OCI-LY3 (cell line): ENCODE measurements at regions not wholly inside any gene's neighbourhood (a gene's known extent, or its start where the extent isn't known, plus 50 kb on each side); places are given as distances from the start of the nearest gene placed in this dataset.
A peak's percentile ranks its signal among the peaks of the same experiment; 100 is the strongest.

ENCODE experiments used
- H2AFZ ChIP-seq: fragments of 200-600, 300-600 bp; shearing (Covaris generic); 2 replicates; pipeline ENCODE4 v1.6.0; 2014; ENCODE audit warnings: antibody characterized with exemption, low read depth, low read length
- H3K27ac ChIP-seq: fragments of 200-600, 300-600 bp; sonication (generic); 2 replicates; pipeline ENCODE4 v1.5.1; 2014; ENCODE audit warnings: mild to moderate bottlenecking, low read length, moderate library complexity, mixed read lengths
- H3K27me3 ChIP-seq: fragments of 200-600, 300-600 bp; sonication (generic); 2 replicates; pipeline ENCODE4 v1.6.1; 2014; ENCODE audit warnings: low read depth, low read length, mixed read lengths
- H3K36me3 ChIP-seq: fragments of 200-600, 300-600 bp; sonication (generic); replicated peaks from 2 replicates; pipeline ENCODE3; 2014; ENCODE audit warnings: low read depth, low read length, mixed read lengths
- H3K4me1 ChIP-seq: fragments of 300-600, 200-600 bp; sonication (generic); 2 replicates; pipeline ENCODE4 v1.6.1; 2014; ENCODE audit warnings: low read length, mixed read lengths
- H3K4me2 ChIP-seq: fragments of 200-600, 300-600 bp; sonication (generic); 2 replicates; pipeline ENCODE4 v1.6.1; 2014; ENCODE audit warnings: low read length, mixed read lengths
- H3K4me3 ChIP-seq: fragments of 300-600, 200-600 bp; sonication (generic); 2 replicates; pipeline ENCODE4 v1.5.1; 2014; ENCODE audit warnings: antibody characterized with exemption, mild to moderate bottlenecking, low read length, moderate library complexity
- H3K79me2 ChIP-seq: fragments of 300-600, 200-600 bp; shearing (Covaris generic); 2 replicates; pipeline ENCODE4 v1.6.1; 2014; ENCODE audit warnings: mild to moderate bottlenecking, low read length, mixed read lengths
- H3K9ac ChIP-seq: fragments of 300-600, 200-600 bp; shearing (Covaris generic); 2 replicates; pipeline ENCODE4 v1.6.0; 2014; ENCODE audit warnings: mild to moderate bottlenecking, low read length, moderate library complexity
- H3K9me3 ChIP-seq: fragments of 200-600, 300-600 bp; shearing (Covaris generic); 2 replicates; pipeline ENCODE4 v1.6.1; 2014; ENCODE audit warnings: low read length, mixed read lengths; ENCODE audit not compliant: insufficient read depth
- H4K20me1 ChIP-seq: fragments of 200-600, 300-600 bp; sonication (generic); 2 replicates; pipeline ENCODE4 v1.6.1; 2016; ENCODE audit warnings: low read length, mixed read lengths; ENCODE audit not compliant: insufficient read depth
- CTCF ChIP-seq: fragments of 200-600, 300-600 bp; sonication (generic); IDR thresholded peaks from 2 replicates; pipeline ENCODE4 v1.5.1; 2014; ENCODE audit warnings: antibody characterized with exemption, low read length, low read depth
- EZH2phosphoT487 ChIP-seq: fragments of 200-600 bp; shearing (Covaris generic); IDR thresholded peaks from 2 replicates; pipeline ENCODE4 v1.6.1; 2018; ENCODE audit warnings: antibody characterized with exemption, mixed run types, low read depth

DNA sequence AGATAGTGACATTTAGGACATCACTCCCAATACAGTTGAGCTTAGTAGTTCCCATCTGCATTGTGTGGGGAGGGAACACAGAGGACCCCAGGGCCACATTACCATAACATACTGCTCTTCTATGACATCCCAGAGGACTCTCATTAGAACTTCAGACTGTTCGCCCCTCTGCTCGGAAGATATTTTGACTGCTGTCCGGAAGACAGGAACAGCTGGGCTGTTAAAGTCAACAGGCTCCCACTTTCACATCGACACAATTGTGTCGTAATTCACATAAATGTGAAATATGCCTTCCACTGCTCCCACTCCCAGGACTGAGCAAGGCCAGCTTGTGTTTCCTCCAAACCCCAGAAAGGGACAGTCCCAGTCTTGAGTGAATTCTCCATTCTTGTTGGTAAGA is 158.4 kb downstream of the SEC16B start:
- no peak overlapping the region for H2AFZ ChIP-seq
- no peaks in the 10 kb centered on the region for H3K36me3 ChIP-seq
- no peak for TF ChIP-seq EZH2phosphoT487
- H3K27ac ChIP-seq, result no peak overlapping the region
- H3K4me1 ChIP-seq, result peaks cover 10% of the 10 kb centered on the region
- no peak overlapping the region for H3K4me3 ChIP-seq
- H3K9ac ChIP-seq, result no peak overlapping the region
- no peaks in the 10 kb centered on the region for H3K79me2 ChIP-seq
- H3K27me3 ChIP-seq, result peaks cover 6% of the 10 kb centered on the region; the same call in 1 of the 2 replicates
- H3K9me3 ChIP-seq, result no peaks in the 10 kb centered on the region
- no peak overlapping the region for H3K4me2 ChIP-seq
- H4K20me1 ChIP-seq, result no peaks in the 10 kb centered on the region

- TF ChIP-seq CTCF, result no peak
- TF ChIP-seq EZH2phosphoT487, result no peak
- H3K4me3 ChIP-seq, result no peak overlapping the region
Measured at GRCh38 chr1:177809819-177810218, 160.0 kb downstream of the SEC16B start.

DNA sequence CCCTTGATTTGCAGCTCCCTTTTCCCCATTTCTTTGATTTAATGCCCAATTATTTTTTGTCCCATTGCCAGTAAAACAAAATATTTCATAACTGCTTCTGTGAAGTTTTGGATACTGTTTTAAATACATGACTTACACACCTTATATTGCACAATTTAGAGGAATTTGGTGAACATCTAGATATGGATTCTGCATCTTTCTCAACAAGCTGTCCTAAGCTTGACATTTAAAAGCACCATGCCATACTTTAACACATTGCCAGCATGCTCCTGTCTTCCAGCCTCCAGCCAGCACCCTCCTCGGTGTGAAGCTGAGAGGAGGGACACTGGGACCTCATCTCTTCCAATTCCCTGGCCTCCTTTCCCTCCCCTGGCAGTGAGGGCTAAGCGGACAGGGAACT is 167.6 kb downstream of the SEC16B start:
- no peaks in the 10 kb centered on the region for H3K79me2 ChIP-seq
- no peak overlapping the region for H3K4me2 ChIP-seq
- no peaks in the 10 kb centered on the region for H4K20me1 ChIP-seq
- no peak overlapping the region for H3K27ac ChIP-seq
- H2AFZ ChIP-seq, result no peak overlapping the region
- peaks cover 32% of the 10 kb centered on the region for H3K4me1 ChIP-seq
- no peak overlapping the region for H3K9ac ChIP-seq
- H3K4me3 ChIP-seq, result no peak overlapping the region
- no peak for TF ChIP-seq CTCF
- no peak for TF ChIP-seq EZH2phosphoT487
- peaks cover 40% of the 10 kb centered on the region for H3K27me3 ChIP-seq
- no peaks in the 10 kb centered on the region; the same call in 1 of the 2 replicates for H3K9me3 ChIP-seq
- no peaks in the 10 kb centered on the region for H3K36me3 ChIP-seq

More at GRCh38 chr1:177809819-177810218, 160.0 kb downstream of the SEC16B start:
- Histone ChIP-seq H3K36me3 (no peaks in the 10 kb centered on the region), H3K9me3 (no peaks in the 10 kb centered on the region), H2AFZ (no peak overlapping the region), H4K20me1 (no peaks in the 10 kb centered on the region), H3K4me2 (peak overlapping the region; percentile 16), H3K27me3 (peaks cover 6% of the 10 kb centered on the region; the same call in 1 of the 2 replicates), H3K4me1 (peaks cover 10% of the 10 kb centered on the region), H3K9ac (no peak overlapping the region), H3K79me2 (no peaks in the 10 kb centered on the region), H3K27ac (no peak overlapping the region)

DNA sequence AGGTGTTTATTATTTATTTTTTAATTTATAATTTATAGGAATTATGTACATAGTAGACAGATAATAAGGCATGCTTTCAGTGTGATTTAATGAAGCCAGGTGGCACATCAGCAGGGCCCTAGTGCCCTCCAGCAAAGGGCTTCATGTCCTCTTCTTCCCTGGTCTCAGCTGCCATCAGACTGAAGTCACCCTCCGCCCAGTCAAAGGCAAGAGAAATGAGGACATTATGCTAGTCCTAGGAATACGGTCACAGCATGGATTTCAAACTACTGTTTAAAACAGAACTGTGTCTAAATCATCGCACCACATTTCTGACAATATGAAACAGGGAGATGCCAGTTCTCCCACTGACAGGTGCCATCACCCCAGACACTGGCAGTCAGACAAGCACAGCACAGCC is 168.1 kb downstream of the SEC16B start:
- peaks cover 45% of the 10 kb centered on the region for H3K27me3 ChIP-seq
- H4K20me1 ChIP-seq, result no peaks in the 10 kb centered on the region
- peaks cover 32% of the 10 kb centered on the region for H3K4me1 ChIP-seq
- H3K27ac ChIP-seq, result no peak overlapping the region
- TF ChIP-seq EZH2phosphoT487, result no peak
- no peak for TF ChIP-seq CTCF
- no peak overlapping the region for H3K9ac ChIP-seq
- H2AFZ ChIP-seq, result no peak overlapping the region
- H3K4me2 ChIP-seq, result no peak overlapping the region
- H3K4me3 ChIP-seq, result no peak overlapping the region
- no peaks in the 10 kb centered on the region for H3K36me3 ChIP-seq
- H3K9me3 ChIP-seq, result no peaks in the 10 kb centered on the region; the same call in 1 of the 2 replicates
- no peaks in the 10 kb centered on the region for H3K79me2 ChIP-seq
